HepG2 (cell line): ENCODE measurements at regions not wholly inside any gene's neighbourhood (a gene's known extent, or its start where the extent isn't known, plus 50 kb on each side); places are given as distances from the start of the nearest gene placed in this dataset.

Experiments
- ATAC-seq: fragments of 200-7000 bp; cut with Tn5 transposase; 3 replicates; pipeline ENCODE4 v1.9.1; 2020; ENCODE audit warnings: mild to moderate bottlenecking, moderate library complexity
- BruUV-seq: library from RNA; stranded (reverse); fragments of 400-500 nt; replicated peaks from 2 replicates; lab custom pipeline; 2021; lab: Mats Ljungman, UMichigan
- CTCF ChIA-PET: fragments of 300-600 bp; formaldehyde crosslinking; extraction: SDS; loops from one replicate; lab custom pipeline; 2021; ENCODE audit warnings: low total read pairs, inconsistent platforms, low intra/inter-chr PET ratio; lab: Yijun Ruan, JAX
- POLR2A ChIA-PET: fragments of 350-600 bp; sonication (Branson Sonifier 250); formaldehyde crosslinking; loops from one replicate; lab custom pipeline; 2020; ENCODE audit warnings: antibody characterized with exemption, inconsistent platforms; lab: Yijun Ruan, JAX
- DNase-seq: peaks from one replicate; pipeline ENCODE4 v3.0.0-alpha.2; 2015; ENCODE audit warnings: low spot score
- FAIRE-seq: peaks from 3 replicates; lab custom pipeline; 2011; peaks lifted over from hg19 to GRCh38; lab: Jason Lieb, UNC
- H2AFZ ChIP-seq: one replicate; pipeline ENCODE4 v1.6.1; 2011; ENCODE audit warnings: low read length, inconsistent platforms
- H3K27ac ChIP-seq: fragments of 300-600 bp; 3 replicates; pipeline ENCODE4 v1.8.0; 2011; ENCODE audit warnings: mixed run types, mild to moderate bottlenecking, mixed read lengths, low read length, inconsistent platforms; ENCODE audit not compliant: insufficient read depth; ENCODE audit errors: extremely low read length
- H3K27me3 ChIP-seq, 2 experiments: fragments of 200-600 bp in 1 of 2; 2 replicates in 1 of 2; 3 replicates in 1 of 2; pipeline versions ENCODE4 v1.6.0 to v1.8.0; 2011; ENCODE audit warnings: low read length in 2 of 2, mild to moderate bottlenecking in 2 of 2, moderate library complexity in 2 of 2, inconsistent platforms in 1 of 2; ENCODE audit not compliant: insufficient read depth in 2 of 2, control insufficient read depth in 1 of 2
- H3K36me3 ChIP-seq, 2 experiments: fragments of 200-600 bp in 1 of 2; replicated peaks in 1 of 2; 2 replicates in 1 of 2; 3 replicates in 1 of 2; pipeline versions ENCODE4 v1.5.1 to v1.8.0; 2011; ENCODE audit warnings: low read length in 2 of 2, inconsistent platforms in 1 of 2; ENCODE audit not compliant: insufficient read depth in 2 of 2, control insufficient read depth in 1 of 2
- H3K4me1 ChIP-seq: 2 replicates; pipeline ENCODE4 v1.5.1; 2012; ENCODE audit warnings: low read length, inconsistent platforms; ENCODE audit not compliant: insufficient read depth
- H3K4me2 ChIP-seq: 2 replicates; pipeline ENCODE4 v1.6.0; 2011; ENCODE audit warnings: low read depth, low read length, inconsistent platforms
- H3K4me3 ChIP-seq, 3 experiments: fragments of 200-600 bp in 1 of 3; sonication (generic), shearing (Covaris generic) in 1 of 3; replicated peaks in 1 of 3; 2 replicates each; pipeline ENCODE4 v1.5.1; 2011 to 2016; ENCODE audit warnings: low read length in 3 of 3, inconsistent platforms in 2 of 3, low read depth in 2 of 3, mild to moderate bottlenecking in 2 of 3, control low read depth in 1 of 3, mixed read lengths in 1 of 3; ENCODE audit not compliant: insufficient read depth in 1 of 3
- H3K79me2 ChIP-seq: one replicate; pipeline ENCODE4 v1.6.1; 2011; ENCODE audit warnings: low read length, inconsistent platforms; ENCODE audit not compliant: insufficient read depth
- H3K9ac ChIP-seq: 2 replicates; pipeline ENCODE4 v1.6.0; 2011; ENCODE audit warnings: mild to moderate bottlenecking, low read depth, low read length, inconsistent platforms; ENCODE audit not compliant: insufficient read depth
- H3K9me3 ChIP-seq: 2 replicates; pipeline ENCODE4 v1.5.1; 2012; ENCODE audit warnings: mild to moderate bottlenecking, low read length
- H4K20me1 ChIP-seq: 2 replicates; pipeline ENCODE4 v1.6.0; 2011; ENCODE audit warnings: inconsistent platforms, mild to moderate bottlenecking, low read length, moderate library complexity; ENCODE audit not compliant: insufficient read depth
- HES4 ChIP-seq: sonication (generic); formaldehyde crosslinking; IDR thresholded peaks from 2 replicates; pipeline ENCODE4 v1.9.0; 2021; ENCODE audit warnings: mild to moderate bottlenecking, missing genetic modification reagents, borderline replicate concordance
- MIXL1 ChIP-seq: IDR thresholded peaks from 2 replicates; pipeline ENCODE4 v1.6.1; 2016
- MNT ChIP-seq: fragments of 450-650 bp; IDR thresholded peaks from 2 replicates; pipeline ENCODE4 v1.6.1; 2016
- MTF1 ChIP-seq: sonication (generic); formaldehyde crosslinking; IDR thresholded peaks from 2 replicates; pipeline ENCODE4 v1.5.0; 2020; ENCODE audit warnings: missing genetic modification reagents
- PHF8 ChIP-seq: sonication (generic); formaldehyde crosslinking; IDR thresholded peaks from 2 replicates; pipeline ENCODE4 v1.5.0; 2020; ENCODE audit warnings: missing genetic modification reagents
- PITX1 ChIP-seq: sonication (generic); formaldehyde crosslinking; IDR thresholded peaks from 2 replicates; pipeline ENCODE4 v1.5.1; 2020; ENCODE audit warnings: mild to moderate bottlenecking, missing genetic modification reagents
- RBM39 ChIP-seq: fragments of 200-400 bp; formaldehyde crosslinking; IDR thresholded peaks from one replicate; pipeline ENCODE4 v1.6.1; 2018; ENCODE audit warnings: antibody characterized with exemption, mild to moderate bottlenecking, low read depth, low read length; ENCODE audit not compliant: poor library complexity, severe bottlenecking
- SKI ChIP-seq: fragments of 450-650 bp; IDR thresholded peaks from one replicate; pipeline ENCODE4 v1.6.1; 2018; ENCODE audit warnings: mild to moderate bottlenecking; ENCODE audit not compliant: partially characterized antibody
- SRF ChIP-seq: IDR thresholded peaks from 2 replicates; pipeline ENCODE4 v1.6.1; 2011; ENCODE audit warnings: mild to moderate bottlenecking, low read depth, low read length, moderate library complexity
- SRY ChIP-seq: sonication (generic); formaldehyde crosslinking; IDR thresholded peaks from 2 replicates; pipeline ENCODE4 v1.8.0; 2022; ENCODE audit warnings: mild to moderate bottlenecking, missing genetic modification reagents
- YY1 ChIP-seq: IDR thresholded peaks from 2 replicates; pipeline ENCODE4 v1.6.1; 2011; ENCODE audit warnings: low read length, low read depth, moderate library complexity, mild to moderate bottlenecking; ENCODE audit not compliant: insufficient read depth, insufficient replicate concordance
- ZNF326 ChIP-seq: sonication (generic); formaldehyde crosslinking; IDR thresholded peaks from 2 replicates; pipeline ENCODE4 v1.4.0; 2020; ENCODE audit warnings: missing genetic modification reagents, borderline replicate concordance
- ZNF343 ChIP-seq: sonication (generic); formaldehyde crosslinking; IDR thresholded peaks from 2 replicates; pipeline ENCODE4 v1.4.0; 2020; ENCODE audit warnings: mild to moderate bottlenecking, missing genetic modification reagents
- ZNF441 ChIP-seq: sonication (generic); formaldehyde crosslinking; IDR thresholded peaks from 2 replicates; pipeline ENCODE4 v1.7.0; 2021; ENCODE audit warnings: missing genetic modification reagents, borderline replicate concordance
- ZNF580 ChIP-seq: IDR thresholded peaks from 2 replicates; pipeline ENCODE4 v1.6.1; 2016; ENCODE audit warnings: low read depth, borderline replicate concordance
- ZNF670 ChIP-seq: sonication (generic); formaldehyde crosslinking; IDR thresholded peaks from 2 replicates; pipeline ENCODE4 v1.8.0; 2022; ENCODE audit warnings: mild to moderate bottlenecking, missing genetic modification reagents, borderline replicate concordance
- ZNF678 ChIP-seq: sonication (generic); formaldehyde crosslinking; IDR thresholded peaks from 2 replicates; pipeline ENCODE4 v1.4.0; 2020; ENCODE audit warnings: mild to moderate bottlenecking, missing genetic modification reagents
- WGBS: methylation state at CpG from one replicate; pipeline ENCODE4 v1.1.6; 2017; ENCODE audit warnings: low lambda C conversion rate; 5-methylcytosine and 5-hydroxymethylcytosine counted together
- in situ Hi-C: cut with HindIII; loops from 2 replicates; pipeline ENCODE4 v1.10.0; 2017; ENCODE audit warnings: low pct_unique_long_range_greater_than_20kb; ENCODE audit not compliant: extremely low pct_ligation_motif_present
- intact Hi-C: fragments of 100-400 bp; cut with micrococcal nuclease; formaldehyde crosslinking; loops from one replicate; pipeline ENCODE4 v1.10.0; 2022; ENCODE audit not compliant: unreplicated experiment
- TF ChIP-seq, protein P1 (sequence below): IDR thresholded peaks from 2 replicates; pipeline ENCODE4 v1.6.1; 2016

GRCh38 chr22:44606126-44606525 is 95.9 kb upstream of the PRR5 start (continued):
- no peak for TF ChIP-seq YY1
- no peak for TF ChIP-seq ZNF670 (CRISPR knock-in tag)
- no peak for TF ChIP-seq PHF8 (CRISPR knock-in tag)
- TF ChIP-seq ZNF441, result no peak
- TF ChIP-seq HES4, result no peak
- no peak for TF ChIP-seq SRF
- TF ChIP-seq MNT, result no peak
- TF ChIP-seq SKI, result no peak
- TF ChIP-seq SRY (CRISPR knock-in tag), result no peak

DNA sequence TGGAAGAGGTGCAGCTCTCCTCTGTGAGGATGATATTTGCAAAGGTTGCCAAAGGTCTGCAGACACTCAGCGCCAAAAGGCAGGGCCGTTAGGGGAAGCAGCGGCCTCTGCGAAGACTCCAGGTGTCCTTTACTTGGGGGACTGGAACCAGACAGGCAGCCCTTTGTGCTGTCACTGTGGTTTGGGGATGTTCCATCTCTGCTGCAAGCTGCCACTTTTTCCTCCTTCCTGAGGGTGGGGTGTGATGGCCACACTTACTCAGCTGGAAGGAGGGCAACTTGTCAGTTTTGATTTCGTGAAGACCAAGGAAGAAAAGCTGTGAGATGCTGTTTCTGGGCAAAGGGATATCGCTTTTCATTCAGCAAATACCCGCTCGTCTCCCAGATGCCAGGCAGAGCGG is 96.5 kb upstream of the PRR5 start:
- peaks cover 4 to 44% of the 10 kb centered on the region in 2 experiments; a peak in 3 of 5 replicates for H3K27me3 ChIP-seq
- H3K79me2 ChIP-seq, result no peaks in the 10 kb centered on the region
- in situ Hi-C loops (no loop called here), intact Hi-C loops (no loop called here)
- H3K4me2 ChIP-seq, result no peak overlapping the region
- no peak overlapping the region for H2AFZ ChIP-seq
- H3K36me3 ChIP-seq, result no peaks in the 10 kb centered on the region
- H3K4me3 ChIP-seq, result no peak overlapping the region
- H4K20me1 ChIP-seq, result no peaks in the 10 kb centered on the region
- BruUV-seq, result no TSS peak
- TF ChIP-seq ZNF343 (CRISPR knock-in tag), result no peak
- TF ChIP-seq, protein P1, sequence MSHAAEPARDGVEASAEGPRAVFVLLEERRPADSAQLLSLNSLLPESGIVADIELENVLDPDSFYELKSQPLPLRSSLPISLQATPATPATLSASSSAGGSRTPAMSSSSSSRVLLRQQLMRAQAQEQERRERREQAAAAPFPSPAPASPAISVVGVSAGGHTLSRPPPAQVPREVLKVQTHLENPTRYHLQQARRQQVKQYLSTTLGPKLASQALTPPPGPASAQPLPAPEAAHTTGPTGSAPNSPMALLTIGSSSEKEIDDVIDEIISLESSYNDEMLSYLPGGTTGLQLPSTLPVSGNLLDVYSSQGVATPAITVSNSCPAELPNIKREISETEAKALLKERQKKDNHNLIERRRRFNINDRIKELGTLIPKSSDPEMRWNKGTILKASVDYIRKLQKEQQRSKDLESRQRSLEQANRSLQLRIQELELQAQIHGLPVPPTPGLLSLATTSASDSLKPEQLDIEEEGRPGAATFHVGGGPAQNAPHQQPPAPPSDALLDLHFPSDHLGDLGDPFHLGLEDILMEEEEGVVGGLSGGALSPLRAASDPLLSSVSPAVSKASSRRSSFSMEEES (CRISPR knock-in tag), result no peak
- no peak for TF ChIP-seq RBM39
- TF ChIP-seq MTF1, result no peak
- no peak for TF ChIP-seq ZNF326
- no peak for TF ChIP-seq ZNF678 (CRISPR knock-in tag)
- TF ChIP-seq MIXL1 (CRISPR knock-in tag), result no peak
- TF ChIP-seq ZNF580, result no peak
- TF ChIP-seq PITX1 (CRISPR knock-in tag), result no peak
- no peaks in the 10 kb centered on the region for H3K4me1 ChIP-seq
- POLR2A ChIA-PET, result no interaction called here
- H3K9me3 ChIP-seq, result no peaks in the 10 kb centered on the region
- no peak overlapping the region for H3K9ac ChIP-seq
- WGBS, result 49% methylated on average over 5 of the region's 9 CpGs
- no peak overlapping the region for H3K27ac ChIP-seq
- ATAC-seq (no peak), FAIRE-seq (no peak), DNase-seq (no peak)
- CTCF ChIA-PET, result no interaction called here
